Epithelial cell of proximal tubule (primary cell): ENCODE measurements at regions not wholly inside any gene's neighbourhood (a gene's known extent, or its start where the extent isn't known, plus 50 kb on each side); places are given as distances from the start of the nearest gene placed in this dataset.

ENCODE experiments used
- DNase-seq: peaks from one replicate; pipeline ENCODE4 v3.0.0-alpha.2; 2011; ENCODE audit warnings: low read depth
- H3K4me3 ChIP-seq: 2 replicates; pipeline ENCODE4 v1.5.1; 2011; ENCODE audit warnings: low read depth, mild to moderate bottlenecking, low read length
- CTCF ChIP-seq: conservative IDR thresholded peaks from 2 replicates; pipeline ENCODE4 v1.5.1; 2012; ENCODE audit warnings: low read depth, mild to moderate bottlenecking, low read length

- H3K4me3 ChIP-seq = no peak overlapping the region
- TF ChIP-seq CTCF = no peak
Measured at GRCh38 chr3:168383573-168383972, 287.8 kb upstream of the GOLIM4 start.

DNA sequence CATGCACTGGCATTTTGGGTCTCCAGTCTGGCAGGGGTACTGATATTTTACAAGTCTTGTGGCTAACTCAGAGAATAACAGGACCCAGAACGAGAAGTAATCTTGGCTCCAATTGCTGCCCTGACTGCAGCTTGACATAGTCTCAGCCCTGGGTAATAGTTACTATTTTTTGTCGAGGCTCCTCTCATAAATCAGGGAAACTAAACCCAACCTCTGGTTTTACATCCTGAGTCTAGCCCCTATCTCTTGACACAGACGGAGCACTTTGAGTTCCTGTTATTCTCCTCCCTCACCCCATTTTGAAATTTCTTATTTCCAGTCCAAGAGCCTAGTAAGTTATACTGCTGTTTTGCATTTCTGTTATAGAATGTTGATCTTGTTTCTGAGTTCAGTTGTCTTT, 276.1 kb upstream of the GOLIM4 start:
- no peak for DNase-seq
- no peak for TF ChIP-seq CTCF
- H3K4me3 ChIP-seq = no peak overlapping the region

More at GRCh38 chr3:168383573-168383972, 287.8 kb upstream of the GOLIM4 start:
- DNase-seq = no peak

- TF ChIP-seq CTCF = no peak
- no peak for DNase-seq
- H3K4me3 ChIP-seq = no peak overlapping the region
Measured at GRCh38 chr3:168364967-168365366, 269.2 kb upstream of the GOLIM4 start.

DNA sequence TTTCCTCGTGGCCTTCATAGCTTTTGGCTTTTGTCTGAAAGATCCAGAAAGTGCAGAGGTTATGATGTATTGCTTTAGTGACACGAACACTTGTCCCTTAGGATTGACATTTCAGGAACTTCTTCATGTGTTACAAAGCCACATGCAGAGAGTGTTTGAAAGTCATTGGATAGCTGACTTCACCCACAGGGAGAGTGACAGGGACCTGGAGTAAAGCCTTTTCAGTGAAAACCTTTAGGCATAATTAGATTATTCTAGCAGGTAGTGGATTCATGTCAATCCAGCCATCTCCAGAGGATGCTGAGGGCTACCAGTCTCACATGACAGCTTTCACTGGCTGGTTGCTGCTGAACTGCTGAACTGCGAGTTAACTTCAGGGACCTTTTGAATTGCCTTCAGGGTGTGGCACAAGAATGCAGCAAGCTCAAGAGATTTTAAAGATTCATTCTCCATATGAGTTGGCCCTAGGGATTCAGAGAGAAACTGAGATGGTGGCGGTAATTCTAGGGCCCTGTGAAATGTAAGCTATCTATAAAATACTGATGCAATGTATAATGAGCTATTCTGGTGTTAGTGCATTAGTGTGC, 267.0 kb upstream of the GOLIM4 start:
- no peak for TF ChIP-seq CTCF
- no peak overlapping the region for H3K4me3 ChIP-seq
- DNase-seq = no peak

GRCh38 chr3:168362156-168362555, 266.4 kb upstream of the GOLIM4 start:
- no peak for DNase-seq
- H3K4me3 ChIP-seq = no peak overlapping the region
- TF ChIP-seq CTCF = no peak

DNA sequence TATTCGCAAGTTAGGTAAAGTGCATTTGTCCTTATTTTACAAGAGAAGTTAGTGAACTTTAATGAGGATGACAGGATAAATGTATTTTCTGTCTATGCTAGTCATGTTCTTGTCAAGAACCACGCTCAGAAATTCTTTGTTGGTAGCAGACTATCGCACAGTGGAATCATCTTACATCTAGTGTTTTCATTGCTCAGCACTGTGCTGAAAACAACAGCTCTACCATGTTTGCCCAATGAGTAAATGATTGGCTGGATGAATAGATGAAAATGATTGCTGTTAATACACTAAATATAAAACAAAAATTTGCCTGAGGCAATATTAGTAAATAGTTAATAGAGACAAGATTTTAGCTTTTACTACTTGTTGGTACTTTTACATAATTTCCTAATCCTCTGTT, 265.3 kb upstream of the GOLIM4 start:
- H3K4me3 ChIP-seq = no peak overlapping the region
- TF ChIP-seq CTCF = no peak
- no peak for DNase-seq

DNA sequence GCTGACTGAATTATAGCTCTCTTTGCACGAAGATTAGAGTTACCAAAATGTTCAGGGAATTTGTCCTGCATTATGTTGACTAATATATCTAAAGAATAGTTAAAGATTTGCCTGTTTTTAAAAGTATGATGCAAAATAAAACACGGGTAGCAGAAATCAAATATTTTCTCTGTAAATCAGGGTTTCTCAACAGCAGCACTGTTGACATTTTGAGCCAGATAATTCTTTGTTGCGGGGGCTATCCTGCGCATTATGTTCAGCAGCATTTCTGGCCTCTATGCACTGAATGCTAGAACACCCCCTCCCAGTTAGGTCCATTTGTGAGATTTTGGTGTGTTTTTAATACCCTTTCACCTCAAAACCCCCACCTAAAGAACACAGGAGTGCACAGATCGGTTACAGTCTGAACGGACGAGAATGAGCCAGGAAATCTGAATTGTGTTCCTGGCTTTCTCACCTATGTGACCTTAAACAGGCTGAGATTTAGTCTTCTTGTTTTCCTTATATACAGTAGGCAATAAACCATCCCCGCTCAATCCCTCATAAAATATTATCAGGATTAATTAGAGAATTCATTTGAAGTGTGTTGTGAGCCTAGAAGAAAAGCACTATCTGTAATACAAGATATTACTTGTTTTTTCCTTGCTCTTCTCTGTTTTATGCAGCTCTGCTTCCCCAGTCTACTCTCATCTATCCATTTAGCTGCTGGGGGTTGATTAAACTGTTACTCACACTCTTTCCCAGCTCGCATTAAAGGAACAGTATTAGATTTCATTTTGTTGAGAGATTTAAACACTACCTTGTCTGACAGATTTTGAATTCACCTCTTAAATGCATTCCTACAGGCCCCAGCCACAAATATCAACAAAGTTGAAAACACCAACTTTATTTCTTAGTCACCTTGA, 247.5 kb upstream of the GOLIM4 start:
- no peak for DNase-seq
- no peak for TF ChIP-seq CTCF
- H3K4me3 ChIP-seq = no peak overlapping the region
